Liver (tissue), 8 donors: ENCODE measurements at regions not wholly inside any gene's neighbourhood (a gene's known extent, or its start where the extent isn't known, plus 50 kb on each side); places are given as distances from the start of the nearest gene placed in this dataset.
"Not testable (repeated sequence)": the region's sequence is repeated elsewhere in the genome, so short reads cannot be mapped to it uniquely, and the experiment has no call there.

Source experiments
- DNase-seq: peaks from one replicate; pipeline ENCODE4 v3.0.0-alpha.2; 2017; ENCODE audit warnings: low spot score
- H3K27ac ChIP-seq, 2 donors: one replicate each; pipeline ENCODE4 v1.7.0; 2013; ENCODE audit warnings: inconsistent platforms in 2 of 2, low read length in 2 of 2, control low read depth in 1 of 2, low read depth in 1 of 2, mild to moderate bottlenecking in 1 of 2
- H3K27me3 ChIP-seq, 4 donors: one replicate each; pipeline versions ENCODE4 v1.6.1 to v1.7.0; 2013; ENCODE audit warnings: low read length in 3 of 4, inconsistent platforms in 1 of 4, mild to moderate bottlenecking in 1 of 4, moderate library complexity in 1 of 4; ENCODE audit not compliant: control insufficient read depth in 4 of 4, insufficient read depth in 4 of 4
- H3K36me3 ChIP-seq, 4 donors: one replicate each; pipeline versions ENCODE4 v1.6.1 to v1.7.0; 2013; ENCODE audit warnings: low read length in 3 of 4, mild to moderate bottlenecking in 3 of 4, low read depth in 1 of 4, moderate library complexity in 1 of 4; ENCODE audit not compliant: control insufficient read depth in 4 of 4, insufficient read depth in 3 of 4
- H3K4me1 ChIP-seq, 4 donors: one replicate each; pipeline versions ENCODE4 v1.6.1 to v1.7.0; 2013; ENCODE audit warnings: low read length in 3 of 4, mild to moderate bottlenecking in 3 of 4, moderate library complexity in 1 of 4; ENCODE audit not compliant: control insufficient read depth in 4 of 4, insufficient read depth in 4 of 4
- H3K4me3 ChIP-seq, 3 donors: one replicate each; pipeline versions ENCODE4 v1.6.1 to v1.7.0; 2013; ENCODE audit warnings: low read length in 3 of 3, control low read depth in 1 of 3, low read depth in 1 of 3, mild to moderate bottlenecking in 1 of 3
- H3K9ac ChIP-seq, 2 donors: one replicate each; pipeline ENCODE4 v1.7.0; 2013; ENCODE audit warnings: low read length in 2 of 2, mild to moderate bottlenecking in 2 of 2, moderate library complexity in 2 of 2, control low read depth in 1 of 2, low read depth in 1 of 2
- H3K9me3 ChIP-seq, 4 donors: one replicate each; pipeline versions ENCODE4 v1.6.1 to v1.7.0; 2013; ENCODE audit warnings: low read length in 3 of 4; ENCODE audit not compliant: control insufficient read depth in 4 of 4
- ATF3 ChIP-seq: IDR thresholded peaks from 2 replicates; pipeline ENCODE4 v1.6.1; 2016; ENCODE audit warnings: antibody characterized with exemption
- CTCF ChIP-seq: fragments of 150-350 bp; IDR thresholded peaks from 2 replicates; pipeline ENCODE4 v1.5.1; 2017; ENCODE audit warnings: improper control_type of control experiment, low read depth, low read length; ENCODE audit not compliant: missing input control
- HNF4A ChIP-seq, 2 donors: conservative IDR thresholded peaks; 2 replicates each; pipeline ENCODE4 v1.6.1; 2016; ENCODE audit warnings: antibody characterized with exemption in 2 of 2, mild to moderate bottlenecking in 2 of 2
- NR2F2 ChIP-seq: IDR thresholded peaks from 2 replicates; pipeline ENCODE4 v1.6.1; 2016; ENCODE audit warnings: antibody characterized with exemption
- RAD21 ChIP-seq, 2 donors: IDR thresholded peaks; 2 replicates each; pipeline ENCODE4 v1.6.1; 2016; ENCODE audit warnings: antibody characterized with exemption in 2 of 2, mild to moderate bottlenecking in 2 of 2
- RXRA ChIP-seq, 2 donors: IDR thresholded peaks; 2 replicates each; pipeline ENCODE4 v1.6.1; 2017 to 2018; ENCODE audit warnings: antibody characterized with exemption in 2 of 2, mild to moderate bottlenecking in 1 of 2
- WGBS: extraction: QIAGEN DNeasy Blood & Tissue Kit; methylation state at CpG from one replicate; pipeline ENCODE4 v1.1.7; 2013; 5-methylcytosine and 5-hydroxymethylcytosine counted together
- donor health status: healthy.
- donor health status: healthy.
- donor health status: healthy.
- donor health status: healthy.
- donor health status: healthy.

DNA sequence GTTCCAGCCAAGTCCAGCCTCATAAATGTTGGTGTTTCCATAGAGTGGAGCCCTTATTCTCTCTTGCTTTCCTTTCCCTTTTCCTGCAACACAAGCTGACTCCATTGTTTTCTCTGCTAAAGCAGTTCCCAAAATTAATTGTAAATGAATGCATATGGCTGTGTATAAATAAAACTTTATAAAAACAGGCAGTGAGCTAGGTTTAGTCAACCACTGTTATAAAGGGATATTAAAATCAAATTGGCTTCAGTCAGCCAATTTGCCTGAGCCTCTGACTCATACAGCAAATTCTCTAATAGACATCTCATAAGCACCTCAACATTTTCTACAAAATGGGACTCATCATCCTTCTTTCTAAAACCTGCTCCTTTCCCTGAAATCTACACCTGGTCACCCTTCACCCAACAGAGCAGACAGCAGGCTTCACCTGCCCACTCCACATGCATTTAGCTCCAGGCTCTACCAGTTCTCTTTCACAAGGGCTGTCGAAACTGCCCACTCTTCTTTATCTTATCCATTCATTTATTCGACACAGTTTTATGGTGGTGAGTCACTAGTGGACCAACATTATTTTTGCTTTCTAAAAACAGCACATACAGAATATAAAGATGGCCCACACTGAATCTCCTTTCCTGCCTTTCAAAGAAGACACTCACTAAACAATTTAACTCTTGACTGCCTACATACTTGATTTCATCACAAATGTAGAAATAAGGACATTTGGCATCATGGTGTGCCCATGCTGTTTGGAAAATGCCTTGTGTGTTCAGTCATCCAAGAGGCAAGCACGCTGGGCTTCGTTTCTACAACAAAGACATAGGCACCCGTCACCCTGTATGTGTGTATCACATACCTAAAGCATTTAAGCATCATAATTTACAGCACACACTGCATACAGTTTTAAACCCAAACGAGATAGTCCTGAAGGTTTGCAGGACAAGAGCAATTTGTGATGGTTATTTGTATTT, 74.6 kb upstream of the C7orf33 start:
- Histone ChIP-seq H3K4me3 (no peak overlapping the region), H3K27ac (no peak overlapping the region), H3K36me3 (no peaks in the 10 kb centered on the region), H3K27me3 (no peaks in the 10 kb centered on the region), H3K9ac (no peak overlapping the region), H3K4me1 (no peaks in the 10 kb centered on the region), H3K9me3 (no peaks in the 10 kb centered on the region)
- WGBS, result 71% methylated on average over 6 of the region's 6 CpGs
- DNase-seq, result no peak
- no peak for TF ChIP-seq RAD21 (IDR thresholded peaks at IDR 0.05)

GRCh38 chr7:148519386-148519785, 71.2 kb upstream of the C7orf33 start:
- H3K4me3 ChIP-seq, H3K9ac ChIP-seq: not testable (repeated sequence)
- 61% methylated on average over 4 of the region's 4 CpGs for WGBS

GRCh38 chr7:148521271-148521670, 69.3 kb upstream of the C7orf33 start:
- Histone ChIP-seq H3K27me3 (no peaks in the 10 kb centered on the region), H3K4me3 (no peak overlapping the region), H3K9ac (no peak overlapping the region), H3K9me3 (no peaks in the 10 kb centered on the region), H3K27ac (no peak overlapping the region), H3K36me3 (no peaks in the 10 kb centered on the region), H3K4me1 (no peaks in the 10 kb centered on the region)
- no peak for TF ChIP-seq HNF4A (conservative IDR thresholded peaks at IDR 0.05)
- DNase-seq, result no peak
- WGBS, result 68% methylated on average over 7 of the region's 7 CpGs

More at GRCh38 chr7:148519386-148519785, 71.2 kb upstream of the C7orf33 start:
- H3K27me3 ChIP-seq, H3K9me3 ChIP-seq, H3K4me1 ChIP-seq, DNase-seq, H3K27ac ChIP-seq, H3K36me3 ChIP-seq: not testable (repeated sequence)

GRCh38 chr7:148523550-148523949, 67.0 kb upstream of the C7orf33 start:
- DNase-seq, result no peak
- WGBS, result 63% methylated on average over 4 of the region's 4 CpGs
- Histone ChIP-seq H3K9me3 (no peaks in the 10 kb centered on the region), H3K4me3 (no peak overlapping the region), H3K27me3 (no peaks in the 10 kb centered on the region), H3K9ac (no peak overlapping the region), H3K27ac (no peak overlapping the region), H3K4me1 (peaks cover 0 to 2% (median 0%) of the 10 kb centered on the region in 4 donors), H3K36me3 (no peaks in the 10 kb centered on the region)
- TF ChIP-seq ATF3 (no peak), RXRA (IDR thresholded peaks at IDR 0.05) (no peak)

DNA sequence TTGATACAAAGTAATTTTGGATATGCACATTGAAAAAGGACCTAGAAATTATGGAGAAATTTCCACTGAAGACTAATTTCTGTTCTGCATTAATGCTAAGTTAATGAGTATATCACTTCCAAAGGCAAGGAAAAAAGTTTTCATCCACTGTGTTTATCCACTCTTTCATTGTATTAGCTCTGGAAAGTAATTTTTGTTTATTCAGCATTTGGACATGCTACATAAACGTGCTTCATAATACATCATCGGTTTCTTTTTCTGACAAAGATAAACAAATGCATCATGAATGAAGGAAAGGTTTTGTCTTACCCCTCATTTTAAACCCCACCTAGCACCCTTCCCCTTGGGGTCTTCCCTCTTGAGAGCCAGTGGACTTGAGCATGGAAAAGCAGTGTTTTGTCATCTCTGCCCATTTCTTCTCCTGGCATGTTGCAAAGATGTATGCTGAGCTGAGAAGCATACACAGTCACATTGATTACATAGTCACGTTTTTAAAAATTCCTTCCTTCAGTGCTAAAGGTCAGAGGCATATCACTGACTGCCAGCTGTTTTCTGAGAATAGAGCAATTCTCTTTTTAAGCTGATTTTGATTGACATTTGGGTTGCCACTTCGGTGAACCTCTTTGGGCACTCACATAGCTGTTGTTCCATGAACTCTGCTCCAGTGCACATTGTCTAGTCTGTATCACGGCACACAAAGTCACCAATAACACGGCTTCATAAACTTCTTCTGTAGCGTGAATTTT, 65.9 kb upstream of the C7orf33 start:
- H3K4me3 ChIP-seq, result no peak overlapping the region
- TF ChIP-seq NR2F2, result no peak
- no peak for TF ChIP-seq CTCF
- H3K27me3 ChIP-seq, result no peaks in the 10 kb centered on the region
- no peaks in the 10 kb centered on the region for H3K9me3 ChIP-seq
- H3K27ac ChIP-seq, result no peak overlapping the region
- H3K36me3 ChIP-seq, result no peaks in the 10 kb centered on the region
- WGBS, result 45% methylated on average over 7 of the region's 7 CpGs
- peaks cover 0 to 2% (median 0%) of the 10 kb centered on the region in 4 donors for H3K4me1 ChIP-seq
- H3K9ac ChIP-seq, result no peak overlapping the region
- DNase-seq, result no peak
